ENCODE measurements at regions not wholly inside any gene's neighbourhood (a gene's known extent, or its start where the extent isn't known, plus 50 kb on each side); places are given as distances from the start of the nearest gene placed in this dataset.

DNA sequence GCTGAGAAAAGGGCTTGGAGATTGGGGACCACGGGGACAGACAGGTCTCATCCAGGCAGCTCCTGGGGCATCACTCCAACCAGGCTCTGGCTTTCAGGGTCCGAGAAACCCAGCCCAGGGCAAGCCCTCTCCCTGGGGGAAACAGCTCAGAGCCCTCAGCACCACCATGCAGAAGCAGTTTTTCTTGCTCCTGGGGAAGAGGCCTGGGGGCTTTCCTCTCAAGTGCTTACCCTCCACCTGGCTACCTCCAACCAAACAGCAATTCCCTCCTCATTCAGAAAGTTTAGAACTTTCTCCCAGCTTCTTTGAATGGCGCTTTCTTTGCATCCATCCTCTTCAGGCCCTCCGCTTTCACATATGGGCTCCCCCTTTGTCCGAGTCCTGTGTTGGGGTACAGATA, 110.4 kb upstream of the PHACTR3 start:
- no peak for DNase-seq

- DNase-seq, result no peak
Observed at GRCh38 chr20:59495166-59495565, 109.2 kb upstream of the PHACTR3 start.

DNA sequence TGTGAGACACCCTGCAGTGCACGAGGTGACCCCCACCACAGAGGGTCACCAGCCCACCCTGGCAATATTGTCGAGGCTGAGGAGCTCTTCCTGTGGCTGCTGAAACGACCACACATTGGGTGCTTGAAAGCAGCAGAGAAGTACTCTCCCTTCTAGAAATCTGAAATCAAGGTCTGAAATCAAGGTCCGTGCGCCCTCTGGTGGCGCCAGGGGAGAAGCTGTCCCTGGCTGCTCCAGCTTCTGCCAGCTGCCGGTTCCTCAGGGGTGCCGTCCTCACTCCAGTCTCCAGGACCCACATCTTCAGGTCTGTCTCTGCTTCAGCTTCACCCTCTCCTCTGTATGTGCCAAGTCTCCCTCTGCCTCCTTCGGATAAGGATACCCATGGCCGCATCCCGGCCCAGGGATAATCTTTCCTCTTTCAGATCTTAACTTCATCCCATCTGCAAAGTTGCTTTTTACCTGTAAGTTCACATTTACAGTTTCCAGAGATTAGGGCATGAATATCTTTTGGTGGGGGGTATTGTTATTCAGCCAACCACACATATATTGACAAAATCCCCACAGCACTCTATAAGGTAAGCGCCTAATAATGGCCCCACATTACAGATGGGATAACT, 108.3 kb upstream of the PHACTR3 start:
- DNase-seq, result peak in 45 of 51 donors; percentile 12 to 79 (median 46)

DNA sequence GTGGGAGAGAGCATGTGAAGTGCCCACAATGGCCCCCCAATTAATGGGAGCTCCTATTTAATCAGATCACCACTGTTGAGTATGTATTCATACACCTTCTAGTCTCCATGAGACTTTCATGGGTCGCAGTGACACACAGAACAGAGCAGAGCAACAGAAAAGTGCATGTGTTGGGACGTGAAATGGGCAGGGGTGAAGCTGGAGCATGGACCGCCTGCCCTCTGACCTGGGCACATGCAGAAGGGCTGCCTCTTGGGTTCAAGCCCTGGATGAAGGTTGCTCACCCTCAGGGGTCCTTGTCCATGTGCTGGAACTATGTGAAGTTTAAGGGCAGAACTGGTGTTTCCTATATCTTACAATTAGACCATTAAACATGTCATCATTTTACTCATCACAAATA, 106.0 kb upstream of the PHACTR3 start:
- no peak for DNase-seq

DNA sequence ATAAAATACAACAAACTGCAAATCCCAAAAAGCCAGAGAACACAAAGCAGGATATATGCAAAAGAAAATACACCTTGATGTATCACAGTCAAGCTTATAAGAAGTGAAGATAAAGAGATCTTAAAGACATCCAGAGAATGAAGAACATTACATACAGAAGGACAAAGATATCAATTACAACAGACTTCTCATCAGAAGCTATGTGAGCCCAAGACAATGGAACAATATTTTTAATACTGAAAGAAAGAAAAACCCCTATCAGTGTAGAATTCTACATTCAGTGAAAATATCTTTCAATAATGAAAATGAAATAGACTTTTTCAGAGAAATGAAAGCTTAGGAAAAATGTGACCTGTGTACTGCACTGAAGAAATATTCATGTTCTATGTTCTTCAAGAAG, 104.5 kb upstream of the PHACTR3 start:
- no peak for DNase-seq

DNA sequence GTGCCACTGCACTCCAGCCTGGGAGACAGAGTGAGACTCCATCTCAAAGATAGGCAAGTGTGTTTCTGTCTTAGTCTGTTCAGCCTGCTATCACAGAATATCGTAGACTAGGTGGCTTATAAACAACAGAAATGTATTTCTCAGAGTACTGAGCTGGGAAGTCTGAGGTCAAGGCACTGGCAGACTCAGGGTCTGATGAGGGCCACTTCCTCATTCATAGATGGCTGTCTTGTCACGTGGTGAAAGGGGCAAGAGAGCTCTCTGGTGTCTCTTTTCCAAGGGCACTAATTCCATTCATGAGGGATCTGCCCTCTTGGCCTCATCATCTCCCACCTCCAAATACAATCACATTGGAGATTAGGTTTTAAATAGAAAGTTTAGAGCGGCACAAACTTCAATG, 95.6 kb upstream of the PHACTR3 start:
- DNase-seq, result no peak

DNA sequence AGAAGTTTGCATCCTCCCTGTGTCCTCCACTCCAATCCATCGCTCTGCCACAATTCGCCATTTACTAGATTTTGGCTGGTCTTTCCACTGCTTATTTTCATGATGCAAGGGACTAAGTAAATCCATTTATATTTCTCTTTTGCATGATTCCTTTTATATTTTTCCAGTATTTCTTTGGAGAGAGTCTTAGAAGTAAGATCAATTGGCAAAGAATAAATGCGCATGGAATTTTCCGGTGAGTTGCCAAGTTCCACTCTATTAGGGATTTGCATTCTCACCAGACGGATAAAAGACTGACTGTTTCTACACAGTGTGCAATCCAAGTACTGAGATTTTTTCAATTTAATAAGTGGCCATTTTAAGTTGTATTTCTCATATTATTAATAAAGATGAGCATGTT, 91.7 kb upstream of the PHACTR3 start:
- DNase-seq, result no peak

GRCh38 chr20:59514554-59514953, 89.8 kb upstream of the PHACTR3 start:
- DNase-seq, result no peak

DNA sequence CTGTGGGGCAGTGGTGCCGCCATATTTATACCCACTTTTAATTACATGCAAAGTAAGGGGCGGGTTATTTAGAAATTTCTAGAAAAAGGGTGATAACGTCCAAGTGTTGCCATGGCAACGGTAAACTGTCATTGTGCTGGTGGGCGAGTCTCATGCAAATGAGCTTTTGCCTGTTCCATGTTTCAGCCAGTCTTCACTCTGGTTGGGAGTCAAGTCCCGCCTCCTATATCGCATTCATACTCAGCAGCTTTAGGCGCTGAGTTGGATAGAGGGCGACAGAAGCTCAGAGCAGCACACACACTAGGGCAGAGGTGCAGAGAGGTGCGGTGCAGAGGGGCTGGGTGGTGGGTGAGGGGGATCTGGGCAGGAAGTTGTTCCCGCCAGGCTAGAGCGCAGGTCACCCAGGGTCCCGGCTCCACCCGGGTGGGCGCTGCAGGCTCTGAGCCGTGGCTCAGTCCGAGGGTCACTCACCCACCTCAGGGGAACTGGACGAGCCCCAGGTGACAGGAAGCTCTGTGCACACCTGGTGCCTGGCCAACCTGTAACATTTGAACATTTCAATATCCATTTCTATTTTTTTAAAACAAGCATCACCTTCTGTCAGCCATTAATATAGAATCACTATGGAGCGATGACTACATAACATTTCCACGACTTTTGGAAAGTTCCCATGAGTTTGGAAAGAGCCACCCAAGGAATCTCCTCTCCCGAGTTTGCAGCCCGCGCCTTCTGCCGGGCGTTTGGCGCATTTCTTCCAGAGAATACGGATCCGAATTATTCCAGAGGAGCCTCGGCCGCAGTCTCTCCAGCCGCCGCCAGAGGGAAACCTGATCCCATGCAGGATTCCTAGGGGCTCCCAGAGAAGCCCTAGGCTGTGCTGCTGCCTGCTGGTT, 89.1 kb upstream of the PHACTR3 start:
- DNase-seq, result peak in 50 of 51 donors; percentile 8 to 88 (median 60)

DNA sequence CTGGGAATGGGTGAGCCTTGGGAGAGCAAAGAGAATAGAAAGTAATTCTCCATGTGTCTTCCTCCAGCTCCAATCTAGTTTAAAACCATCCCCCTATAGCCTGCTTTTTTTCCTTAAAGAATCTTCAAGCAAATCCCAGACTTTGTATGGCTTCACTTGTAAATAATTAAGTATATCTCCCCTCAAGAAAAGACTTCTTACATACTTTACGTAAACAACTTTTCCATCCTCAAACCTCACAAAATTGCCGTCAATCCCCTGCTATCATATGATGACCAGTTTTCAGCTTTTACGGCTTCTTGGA, 88.5 kb upstream of the PHACTR3 start:
- no peak for DNase-seq

DNA sequence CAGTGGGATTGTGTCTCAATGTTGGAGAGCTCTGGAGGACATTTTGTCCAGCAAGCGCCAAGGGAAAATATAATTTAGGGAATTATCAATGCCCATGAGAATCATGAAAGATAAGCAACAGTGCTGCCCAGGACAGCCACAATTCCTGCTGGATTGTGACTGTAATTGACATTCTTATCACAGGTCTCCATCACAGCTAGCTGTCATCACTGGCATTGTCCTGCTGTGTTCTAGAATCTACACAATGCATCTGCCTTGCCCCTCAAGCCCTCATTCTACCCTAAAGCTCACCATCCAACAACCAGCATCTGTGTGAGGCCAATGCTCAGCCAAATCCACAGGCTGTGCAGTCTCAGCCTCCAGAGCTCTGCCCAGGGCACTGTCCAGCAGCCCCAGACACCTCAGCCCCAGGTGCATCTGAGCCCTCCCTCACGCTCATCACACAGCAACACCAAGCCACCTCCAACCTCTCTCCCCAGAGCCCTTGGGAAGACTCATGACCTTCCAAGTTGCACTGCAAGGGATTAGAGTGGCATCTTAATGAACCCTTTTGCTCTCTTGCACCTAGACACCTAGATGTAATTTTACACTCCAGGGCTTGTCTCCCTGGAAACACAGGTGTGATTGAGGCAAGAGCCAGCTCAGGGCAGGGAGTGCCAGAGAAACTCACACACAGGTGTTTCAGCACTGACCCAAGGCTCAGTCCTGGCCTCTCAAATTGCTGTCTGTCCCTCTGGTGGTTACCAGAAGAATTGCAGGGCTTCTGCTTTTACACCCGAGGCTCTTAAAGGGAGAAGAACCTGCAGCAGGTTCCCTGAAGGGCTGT, 85.2 kb upstream of the PHACTR3 start:
- DNase-seq, result peak in 15 of 51 donors; percentile 1 to 25 (median 7)

DNA sequence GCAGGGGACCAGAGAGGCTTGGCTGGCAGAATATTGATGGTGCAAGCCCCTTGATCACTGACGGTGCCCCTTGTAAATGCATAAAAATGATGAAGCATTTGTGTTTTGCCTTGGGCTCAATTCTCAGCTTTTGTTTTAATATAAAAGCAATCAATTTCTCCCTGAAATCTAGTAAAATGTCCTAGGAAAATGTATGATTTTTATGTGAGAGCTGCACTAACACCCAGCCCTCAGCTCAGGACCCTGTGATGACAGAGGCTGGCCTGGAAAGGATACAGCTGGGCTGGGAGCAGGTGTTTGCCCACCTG, 84.7 kb upstream of the PHACTR3 start:
- DNase-seq, result no peak

- DNase-seq, result no peak
Observed at GRCh38 chr20:59520814-59521213, 83.5 kb upstream of the PHACTR3 start.

DNA sequence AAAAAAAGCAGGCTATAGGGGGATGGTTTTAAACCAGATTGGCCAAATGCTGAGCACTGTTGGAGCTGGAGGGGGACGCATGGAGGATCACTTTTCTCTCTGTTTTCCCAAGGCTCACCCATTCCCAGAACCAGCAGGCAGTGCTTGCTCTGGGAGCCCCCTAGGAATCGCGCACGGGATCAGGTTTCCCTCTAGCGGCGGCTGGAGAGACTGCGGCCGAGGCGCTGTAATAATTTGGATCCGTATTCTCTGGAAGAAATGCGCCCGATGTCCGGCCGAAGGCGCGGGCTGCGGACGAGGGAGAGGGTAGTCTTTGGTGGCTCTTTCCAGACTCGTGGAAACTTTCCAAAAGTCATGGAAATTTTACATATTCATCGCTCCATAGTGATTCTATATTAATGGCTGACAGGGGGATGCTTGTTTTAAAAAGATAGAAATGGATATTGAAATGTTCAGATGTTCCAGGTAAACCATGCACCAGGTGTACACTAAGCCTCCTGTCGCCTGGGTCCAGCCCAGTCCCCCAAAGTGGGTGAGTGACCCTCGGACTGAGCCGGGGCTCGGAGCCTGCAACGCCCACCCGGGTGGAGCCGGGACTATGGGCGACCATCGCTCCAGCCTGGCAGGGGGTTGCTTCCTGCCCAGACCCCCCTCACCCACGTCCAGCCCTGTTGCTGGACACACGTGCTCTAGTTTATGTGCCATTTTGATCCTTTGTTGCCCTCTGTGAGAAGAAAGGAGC, 78.7 kb upstream of the PHACTR3 start:
- DNase-seq, result peak in 41 of 51 donors; percentile 9 to 77 (median 45)

GRCh38 chr20:59526242-59527225, 77.8 kb upstream of the PHACTR3 start:
- no peak for DNase-seq

GRCh38 chr20:59530782-59531181, 73.6 kb upstream of the PHACTR3 start:
- DNase-seq, result no peak

GRCh38 chr20:59537991-59538390, 66.3 kb upstream of the PHACTR3 start:
- no peak for DNase-seq

- DNase-seq, result no peak
Observed at GRCh38 chr20:59547596-59547995, 56.7 kb upstream of the PHACTR3 start.

All from hypothalamus (tissue), 51 donors.